Stimulated activated CD8-positive, alpha-beta memory T cell treated with anti-CD3 and anti-CD28 coated beads, Interleukin-7, amount 100 ng/mL, for 1 hour (primary cell): ENCODE measurements at regions not wholly inside any gene's neighbourhood (a gene's known extent, or its start where the extent isn't known, plus 50 kb on each side); places are given as distances from the start of the nearest gene placed in this dataset.
"Not testable (repeated sequence)": the region's sequence is repeated elsewhere in the genome, so short reads cannot be mapped to it uniquely, and the experiment has no call there.

Experiments used
- DNase-seq, 2 donors: peaks; one replicate each; pipeline ENCODE4 v3.0.0-alpha.2; 2020; ENCODE audit warnings: low read depth in 2 of 2

- no peak for DNase-seq
These were observed 177.6 kb downstream of the JCAD start for GRCh38 chr10:29881811-29882210.

GRCh38 chr10:29881336-29881771 is 178.0 kb downstream of the JCAD start:
- no peak for DNase-seq

GRCh38 chr10:29880856-29881255 is 178.5 kb downstream of the JCAD start:
- no peak for DNase-seq

GRCh38 chr10:29879862-29880261 is 179.5 kb downstream of the JCAD start:
- DNase-seq, result no peak

- no peak for DNase-seq
These were observed 180.9 kb downstream of the JCAD start for GRCh38 chr10:29878492-29878891.

- no peak for DNase-seq
These were observed 181.4 kb downstream of the JCAD start for GRCh38 chr10:29877793-29878491.

- no peak for DNase-seq
These were observed 183.3 kb downstream of the JCAD start for GRCh38 chr10:29876008-29876555.

- DNase-seq, result no peak
These were observed 184.6 kb downstream of the JCAD start for GRCh38 chr10:29874606-29875269.

GRCh38 chr10:29873941-29874484 is 185.4 kb downstream of the JCAD start:
- no peak for DNase-seq

- DNase-seq, result no peak
These were observed 188.8 kb downstream of the JCAD start for GRCh38 chr10:29870522-29871044.

- no peak for DNase-seq
These were observed 189.8 kb downstream of the JCAD start for GRCh38 chr10:29869593-29869992.

GRCh38 chr10:29866356-29866755 is 193.0 kb downstream of the JCAD start:
- no peak for DNase-seq

- DNase-seq, result no peak
These were observed 193.6 kb downstream of the JCAD start for GRCh38 chr10:29865700-29866355.

- DNase-seq, result no peak
These were observed 196.3 kb downstream of the JCAD start for GRCh38 chr10:29862923-29863614.

GRCh38 chr10:29861811-29862505 is 197.4 kb downstream of the JCAD start:
- no peak for DNase-seq

- DNase-seq, result not testable (repeated sequence)
These were observed 198.2 kb downstream of the JCAD start for GRCh38 chr10:29861231-29861630.

GRCh38 chr10:29860166-29860565 is 199.2 kb downstream of the JCAD start:
- DNase-seq, result no peak

- no peak for DNase-seq
These were observed 199.8 kb downstream of the JCAD start for GRCh38 chr10:29859521-29860130.

- no peak for DNase-seq
These were observed 200.6 kb downstream of the JCAD start for GRCh38 chr10:29858702-29859267.
